ENCODE measurements at regions not wholly inside any gene's neighbourhood (a gene's known extent, or its start where the extent isn't known, plus 50 kb on each side); places are given as distances from the start of the nearest gene placed in this dataset.

DNA sequence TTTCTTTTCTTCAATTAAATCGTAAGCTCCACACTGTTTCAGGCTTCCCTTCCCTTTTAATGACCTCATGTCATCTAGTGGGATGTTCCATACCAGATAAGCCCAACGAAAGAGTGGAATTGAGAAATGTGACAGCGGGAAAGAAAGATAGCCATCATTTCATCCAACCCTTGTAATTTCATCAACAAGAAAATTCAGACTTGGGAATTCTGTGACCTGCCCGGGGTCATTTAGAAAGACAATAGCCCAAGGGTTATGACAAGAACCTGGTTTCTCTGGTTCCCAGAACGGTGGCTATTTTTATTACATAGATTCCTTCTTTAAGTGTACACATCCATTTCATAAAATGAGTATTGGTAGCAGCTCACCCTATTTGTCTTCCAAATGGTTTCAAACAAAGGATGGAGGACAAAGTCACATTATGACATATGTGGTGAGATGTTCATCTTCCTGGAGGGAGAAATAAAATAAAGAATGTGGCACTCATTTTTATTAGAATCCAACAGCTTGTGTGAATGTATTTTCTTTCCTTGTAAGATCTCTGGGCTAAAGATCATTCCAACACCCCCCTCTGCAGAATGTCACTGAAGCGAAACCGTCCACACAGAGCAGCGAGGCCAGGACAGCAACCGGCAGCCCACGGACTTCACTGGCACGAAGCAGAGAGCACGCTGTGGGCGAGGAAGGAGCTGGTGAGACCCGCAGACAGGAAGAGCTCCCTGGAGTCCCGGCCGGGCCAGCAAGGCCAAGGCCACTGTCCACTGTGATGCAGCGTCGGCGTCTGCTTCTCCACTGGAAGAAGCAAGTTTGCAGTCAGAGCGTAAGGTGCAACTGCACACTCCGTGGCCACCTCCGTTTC is 199.9 kb downstream of the KLF6 start:
- Histone ChIP-seq H3K4me1 (ENCODE audit: control insufficient read depth, low read depth, low read length) (no peaks in the 10 kb centered on the region), H3K4me3 (ENCODE audit: low read length) (no peak overlapping the region), H3K36me3 (ENCODE audit: control insufficient read depth, low read depth, low read length) (no peaks in the 10 kb centered on the region), H3K27ac (ENCODE audit: low read length) (no peak overlapping the region), H3K9ac (ENCODE audit: low read length) (no peak overlapping the region), H3K27me3 (ENCODE audit: control insufficient read depth, insufficient read depth, low read length) (no peaks in the 10 kb centered on the region), H3K9me3 (ENCODE audit: control insufficient read depth, low read depth, low read length) (no peaks in the 10 kb centered on the region)

DNA sequence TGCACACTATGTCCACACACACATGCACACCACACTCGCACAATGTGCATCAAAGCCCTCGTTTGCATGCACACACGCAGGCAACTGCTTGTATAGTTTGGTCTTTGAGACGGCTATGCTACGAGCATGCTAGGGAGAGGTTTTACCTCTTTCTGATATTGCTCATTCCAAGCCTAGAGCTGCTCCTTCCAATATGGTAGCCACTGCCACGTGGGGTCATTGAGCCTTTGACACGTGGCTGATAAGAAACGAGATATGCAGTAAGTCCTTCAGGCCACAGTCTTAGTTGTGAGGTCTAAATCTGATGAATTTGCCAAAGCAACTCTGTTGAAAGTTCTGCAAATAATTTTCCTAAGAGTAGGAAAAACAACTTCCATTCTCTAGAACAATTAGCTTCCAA is 204.4 kb downstream of the KLF6 start:
- Histone ChIP-seq H3K9ac (ENCODE audit: low read length) (no peak overlapping the region), H3K4me1 (ENCODE audit: control insufficient read depth, low read depth, low read length) (peaks cover 7% of the 10 kb centered on the region)

DNA sequence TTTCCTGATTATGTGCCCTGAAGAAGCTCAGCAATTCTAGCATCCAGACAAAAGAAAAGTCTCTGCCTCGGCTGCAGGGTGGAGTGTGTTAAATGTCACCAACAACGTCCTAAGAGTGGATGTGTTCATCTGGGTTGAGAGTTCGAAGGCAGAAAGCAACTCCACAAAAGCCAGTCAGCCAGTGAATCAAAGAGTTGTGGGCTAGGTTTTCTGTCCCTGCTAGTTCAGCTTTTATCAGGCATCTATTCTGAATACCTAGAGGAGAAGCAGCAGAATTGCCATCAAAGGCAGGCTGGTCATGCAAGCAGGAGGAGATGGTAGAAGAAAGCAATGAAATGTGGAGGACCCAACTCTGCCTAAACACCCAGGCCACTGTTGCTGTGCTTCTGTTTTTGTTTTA is 205.2 kb downstream of the KLF6 start:
- H3K4me3 ChIP-seq (ENCODE audit: low read length), result no peak overlapping the region
- no peaks in the 10 kb centered on the region for H3K27me3 ChIP-seq (ENCODE audit: control insufficient read depth, insufficient read depth, low read length)
- H3K36me3 ChIP-seq (ENCODE audit: control insufficient read depth, low read depth, low read length), result no peaks in the 10 kb centered on the region
- H3K4me1 ChIP-seq (ENCODE audit: control insufficient read depth, low read depth, low read length), result peaks cover 10% of the 10 kb centered on the region
- H3K9me3 ChIP-seq (ENCODE audit: control insufficient read depth, low read depth, low read length), result no peaks in the 10 kb centered on the region
- H3K27ac ChIP-seq (ENCODE audit: low read length), result no peak overlapping the region
- no peak overlapping the region for H3K9ac ChIP-seq (ENCODE audit: low read length)

More for the DNA sequence above, 204.4 kb downstream of the KLF6 start:
- H3K9me3 ChIP-seq (ENCODE audit: control insufficient read depth, low read depth, low read length), result no peaks in the 10 kb centered on the region
- H3K4me3 ChIP-seq (ENCODE audit: low read length), result no peak overlapping the region
- H3K27ac ChIP-seq (ENCODE audit: low read length), result no peak overlapping the region
- H3K27me3 ChIP-seq (ENCODE audit: control insufficient read depth, insufficient read depth, low read length), result no peaks in the 10 kb centered on the region
- H3K36me3 ChIP-seq (ENCODE audit: control insufficient read depth, low read depth, low read length), result no peaks in the 10 kb centered on the region

GRCh38 chr10:3578682-3579081 is 206.3 kb downstream of the KLF6 start:
- no peaks in the 10 kb centered on the region for H3K36me3 ChIP-seq (ENCODE audit: control insufficient read depth, low read depth, low read length)
- peaks cover 10% of the 10 kb centered on the region for H3K4me1 ChIP-seq (ENCODE audit: control insufficient read depth, low read depth, low read length)
- H3K27me3 ChIP-seq (ENCODE audit: control insufficient read depth, insufficient read depth, low read length), result no peaks in the 10 kb centered on the region
- no peak overlapping the region for H3K27ac ChIP-seq (ENCODE audit: low read length)
- H3K9me3 ChIP-seq (ENCODE audit: control insufficient read depth, low read depth, low read length), result no peaks in the 10 kb centered on the region
- no peak overlapping the region for H3K4me3 ChIP-seq (ENCODE audit: low read length)
- no peak overlapping the region for H3K9ac ChIP-seq (ENCODE audit: low read length)

- no peaks in the 10 kb centered on the region for H3K36me3 ChIP-seq (ENCODE audit: control insufficient read depth, low read depth, low read length)
- peaks cover 10% of the 10 kb centered on the region for H3K4me1 ChIP-seq (ENCODE audit: control insufficient read depth, low read depth, low read length)
- no peak overlapping the region for H3K4me3 ChIP-seq (ENCODE audit: low read length)
- no peak overlapping the region for H3K27ac ChIP-seq (ENCODE audit: low read length)
- H3K9ac ChIP-seq (ENCODE audit: low read length), result no peak overlapping the region
- H3K9me3 ChIP-seq (ENCODE audit: control insufficient read depth, low read depth, low read length), result no peaks in the 10 kb centered on the region
- H3K27me3 ChIP-seq (ENCODE audit: control insufficient read depth, insufficient read depth, low read length), result no peaks in the 10 kb centered on the region
Measured at GRCh38 chr10:3578159-3578558, 206.8 kb downstream of the KLF6 start.

- Histone ChIP-seq H3K4me3 (ENCODE audit: low read length) (no peak overlapping the region), H3K9ac (ENCODE audit: low read length) (no peak overlapping the region), H3K4me1 (ENCODE audit: control insufficient read depth, low read depth, low read length) (peaks cover 10% of the 10 kb centered on the region), H3K27ac (ENCODE audit: low read length) (no peak overlapping the region), H3K36me3 (ENCODE audit: control insufficient read depth, low read depth, low read length) (no peaks in the 10 kb centered on the region), H3K9me3 (ENCODE audit: control insufficient read depth, low read depth, low read length) (no peaks in the 10 kb centered on the region), H3K27me3 (ENCODE audit: control insufficient read depth, insufficient read depth, low read length) (no peaks in the 10 kb centered on the region)
Measured at GRCh38 chr10:3574451-3574850, 210.6 kb downstream of the KLF6 start.

GRCh38 chr10:3573498-3573897 is 211.5 kb downstream of the KLF6 start:
- Histone ChIP-seq H3K27me3 (ENCODE audit: control insufficient read depth, insufficient read depth, low read length) (no peaks in the 10 kb centered on the region), H3K36me3 (ENCODE audit: control insufficient read depth, low read depth, low read length) (no peaks in the 10 kb centered on the region), H3K9ac (ENCODE audit: low read length) (no peak overlapping the region), H3K4me3 (ENCODE audit: low read length) (no peak overlapping the region), H3K9me3 (ENCODE audit: control insufficient read depth, low read depth, low read length) (no peaks in the 10 kb centered on the region), H3K27ac (ENCODE audit: low read length) (no peak overlapping the region), H3K4me1 (ENCODE audit: control insufficient read depth, low read depth, low read length) (peaks cover 10% of the 10 kb centered on the region)

DNA sequence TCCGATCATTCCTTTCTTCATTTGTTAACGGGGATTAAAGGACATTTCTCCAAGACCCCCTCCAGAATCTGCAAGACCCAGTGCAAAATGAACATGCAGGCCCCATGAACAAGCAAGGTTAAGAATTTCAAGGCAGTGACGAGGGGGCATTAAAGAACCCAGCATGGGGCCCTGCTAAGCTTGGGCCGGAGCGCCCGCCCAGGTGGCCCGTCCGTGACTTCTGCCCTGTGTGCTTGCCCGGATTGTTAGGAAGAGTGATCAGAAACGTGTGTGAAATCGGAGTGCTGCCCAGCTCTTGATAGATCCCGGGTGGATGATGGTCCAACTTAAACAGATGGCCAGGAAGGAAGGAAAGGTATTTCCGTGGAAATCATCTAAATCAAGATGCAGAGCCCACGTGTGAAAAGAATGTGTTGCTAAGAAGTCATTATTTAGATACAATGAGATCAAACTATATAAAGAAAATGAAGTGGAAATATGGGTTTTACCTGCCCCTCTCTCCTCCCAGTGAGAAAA is 213.6 kb downstream of the KLF6 start:
- Histone ChIP-seq H3K4me1 (ENCODE audit: control insufficient read depth, low read depth, low read length) (peaks cover 10% of the 10 kb centered on the region), H3K27ac (ENCODE audit: low read length) (no peak overlapping the region)

DNA sequence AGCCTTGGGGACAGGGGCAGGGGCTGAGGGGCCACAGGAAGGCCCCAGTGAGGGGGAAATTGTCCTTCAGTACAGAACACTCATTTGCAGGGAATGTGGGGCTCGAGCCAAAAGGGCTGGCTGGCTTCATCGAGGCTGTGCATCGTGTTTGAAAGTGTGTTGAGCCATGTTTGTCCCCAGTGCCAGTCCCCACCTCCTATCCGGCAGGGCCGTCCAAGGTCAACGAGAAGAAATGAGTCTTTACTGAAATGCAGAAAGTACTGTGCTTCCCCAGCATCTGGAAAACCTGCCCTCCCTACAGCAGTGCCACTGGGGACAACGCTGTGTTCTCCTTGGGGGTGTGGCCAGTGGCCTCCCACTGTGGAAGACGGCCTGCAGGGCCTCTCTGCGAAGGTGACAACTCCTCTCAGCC is 214.1 kb downstream of the KLF6 start:
- Histone ChIP-seq H3K4me1 (ENCODE audit: control insufficient read depth, low read depth, low read length) (peaks cover 6% of the 10 kb centered on the region), H3K36me3 (ENCODE audit: control insufficient read depth, low read depth, low read length) (no peaks in the 10 kb centered on the region), H3K9ac (ENCODE audit: low read length) (no peak overlapping the region), H3K27me3 (ENCODE audit: control insufficient read depth, insufficient read depth, low read length) (no peaks in the 10 kb centered on the region), H3K4me3 (ENCODE audit: low read length) (no peak overlapping the region), H3K27ac (ENCODE audit: low read length) (no peak overlapping the region), H3K9me3 (ENCODE audit: control insufficient read depth, low read depth, low read length) (no peaks in the 10 kb centered on the region)

More for the DNA sequence above, 213.6 kb downstream of the KLF6 start:
- Histone ChIP-seq H3K9me3 (ENCODE audit: control insufficient read depth, low read depth, low read length) (no peaks in the 10 kb centered on the region), H3K36me3 (ENCODE audit: control insufficient read depth, low read depth, low read length) (no peaks in the 10 kb centered on the region), H3K9ac (ENCODE audit: low read length) (no peak overlapping the region), H3K27me3 (ENCODE audit: control insufficient read depth, insufficient read depth, low read length) (no peaks in the 10 kb centered on the region), H3K4me3 (ENCODE audit: low read length) (no peak overlapping the region)

DNA sequence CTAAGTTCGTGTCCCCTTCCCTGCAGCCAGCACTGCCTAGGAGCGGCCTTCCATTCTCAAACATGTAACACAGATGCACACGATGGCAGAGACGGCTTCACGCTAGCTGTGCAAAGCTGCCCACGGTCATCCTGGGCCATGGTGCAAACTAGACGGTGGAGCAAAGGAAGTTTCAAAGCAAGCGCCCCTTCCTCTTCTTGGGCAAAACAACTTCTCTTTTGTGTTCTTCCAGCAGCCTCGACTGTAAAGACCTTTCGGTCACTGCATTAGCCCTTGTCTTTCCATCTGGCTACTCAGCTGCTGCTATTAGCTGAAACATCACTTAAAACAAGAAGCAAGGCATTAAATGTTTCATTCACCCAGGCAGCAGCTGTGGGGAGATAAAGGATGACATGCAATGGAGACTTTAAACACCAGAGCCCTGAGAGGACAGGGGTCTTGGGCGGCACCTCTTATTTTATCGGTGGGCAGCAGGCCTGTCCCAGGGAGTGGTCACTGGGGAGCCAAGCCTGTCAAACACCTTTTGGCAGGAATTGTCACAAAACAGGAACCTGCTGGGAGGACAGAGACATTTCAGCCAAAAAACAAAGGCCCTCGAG is 214.8 kb downstream of the KLF6 start:
- Histone ChIP-seq H3K4me1 (ENCODE audit: control insufficient read depth, low read depth, low read length) (no peaks in the 10 kb centered on the region), H3K36me3 (ENCODE audit: control insufficient read depth, low read depth, low read length) (no peaks in the 10 kb centered on the region), H3K27ac (ENCODE audit: low read length) (no peak overlapping the region), H3K27me3 (ENCODE audit: control insufficient read depth, insufficient read depth, low read length) (no peaks in the 10 kb centered on the region), H3K9ac (ENCODE audit: low read length) (no peak overlapping the region), H3K4me3 (ENCODE audit: low read length) (no peak overlapping the region), H3K9me3 (ENCODE audit: control insufficient read depth, low read depth, low read length) (no peaks in the 10 kb centered on the region)

GRCh38 chr10:3568983-3569382 is 216.0 kb downstream of the KLF6 start:
- H3K4me3 ChIP-seq (ENCODE audit: low read length), result no peak overlapping the region
- H3K36me3 ChIP-seq (ENCODE audit: control insufficient read depth, low read depth, low read length), result no peaks in the 10 kb centered on the region
- H3K9me3 ChIP-seq (ENCODE audit: control insufficient read depth, low read depth, low read length), result no peaks in the 10 kb centered on the region
- H3K9ac ChIP-seq (ENCODE audit: low read length), result no peak overlapping the region
- H3K27me3 ChIP-seq (ENCODE audit: control insufficient read depth, insufficient read depth, low read length), result no peaks in the 10 kb centered on the region
- no peaks in the 10 kb centered on the region for H3K4me1 ChIP-seq (ENCODE audit: control insufficient read depth, low read depth, low read length)
- H3K27ac ChIP-seq (ENCODE audit: low read length), result no peak overlapping the region

DNA sequence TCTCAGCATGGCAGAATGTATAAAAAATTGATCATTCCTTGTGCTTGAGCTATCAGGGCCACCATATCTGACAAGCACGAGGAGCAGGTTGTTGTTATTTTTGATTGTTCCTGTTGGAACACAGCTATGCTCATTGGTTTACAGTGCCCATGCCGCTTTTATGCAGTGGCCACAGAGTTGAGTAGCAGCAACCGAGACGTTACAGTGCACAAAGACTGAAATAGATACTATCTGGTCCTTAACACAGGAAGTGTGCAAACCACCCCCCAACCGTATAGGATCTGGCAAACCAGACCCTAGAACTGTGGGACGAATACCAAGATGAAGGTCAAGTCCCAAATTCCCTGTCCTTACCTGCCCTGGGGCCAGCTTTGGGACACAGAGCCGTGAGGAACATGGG is 216.6 kb downstream of the KLF6 start:
- H3K27ac ChIP-seq (ENCODE audit: low read length), result no peak overlapping the region
- H3K9ac ChIP-seq (ENCODE audit: low read length), result no peak overlapping the region
- H3K4me1 ChIP-seq (ENCODE audit: control insufficient read depth, low read depth, low read length), result no peaks in the 10 kb centered on the region
- H3K27me3 ChIP-seq (ENCODE audit: control insufficient read depth, insufficient read depth, low read length), result no peaks in the 10 kb centered on the region
- H3K4me3 ChIP-seq (ENCODE audit: low read length), result no peak overlapping the region
- H3K36me3 ChIP-seq (ENCODE audit: control insufficient read depth, low read depth, low read length), result no peaks in the 10 kb centered on the region
- no peaks in the 10 kb centered on the region for H3K9me3 ChIP-seq (ENCODE audit: control insufficient read depth, low read depth, low read length)
